A549 (cell line): ENCODE measurements at regions not wholly inside any gene's neighbourhood (a gene's known extent, or its start where the extent isn't known, plus 50 kb on each side); places are given as distances from the start of the nearest gene placed in this dataset.

Source experiments
- ATAC-seq, 2 experiments: fragments of 200-7000 bp in 1 of 2; fragments of >200 bp in 1 of 2; cut with Nextera tagmentation in 1 of 2; cut with Tn5 transposase in 1 of 2; 3 replicates each; pipeline versions ENCODE4 v1.8.0 to v1.9.1; 2018 to 2020; ENCODE audit warnings: mild to moderate bottlenecking in 1 of 2, moderate library complexity in 1 of 2
- CTCF ChIA-PET: fragments of 300-600 bp; sonication (Branson Sonifier 250); formaldehyde crosslinking; extraction: SDS; loops from one replicate; lab custom pipeline; 2021; ENCODE audit warnings: antibody characterized with exemption, inconsistent platforms; lab: Yijun Ruan, JAX
- POLR2A ChIA-PET: fragments of 350-600 bp; formaldehyde crosslinking; extraction: SDS; loops from one replicate; lab custom pipeline; 2021; ENCODE audit warnings: antibody characterized with exemption, inconsistent platforms; lab: Yijun Ruan, JAX
- DNase-seq, 2 experiments: peaks; one replicate each; pipeline versions ENCODE4 v3.0.0 to v3.0.0-alpha.2; 2011 to 2016; ENCODE audit warnings: low read depth in 1 of 2, low spot score in 1 of 2
- FAIRE-seq: peaks from 2 replicates; lab custom pipeline; 2011; peaks lifted over from hg19 to GRCh38; lab: Jason Lieb, UNC
- H3K27ac ChIP-seq, 2 experiments: fragments of >200 bp; sonication (Bioruptor Twin); formaldehyde crosslinking; 3 replicates each; pipeline ENCODE4 v1.5.1; 2016 to 2017
- H3K4me1 ChIP-seq: fragments of >200 bp; sonication (Bioruptor Twin); formaldehyde crosslinking; 3 replicates; pipeline ENCODE4 v1.6.1; 2016
- H3K4me2 ChIP-seq: fragments of >200 bp; sonication (Bioruptor Twin); formaldehyde crosslinking; 3 replicates; pipeline ENCODE4 v1.6.1; 2016
- H3K4me3 ChIP-seq: fragments of >200 bp; sonication (Bioruptor Twin); formaldehyde crosslinking; 3 replicates; pipeline ENCODE4 v1.5.1; 2016
- H3K9me3 ChIP-seq: fragments of >200 bp; sonication (Bioruptor Twin); formaldehyde crosslinking; 3 replicates; pipeline ENCODE4 v1.6.1; 2016
- BHLHE40 ChIP-seq: IDR thresholded peaks from 2 replicates; pipeline ENCODE4 v1.6.1; 2012; ENCODE audit warnings: low read depth, low read length, inconsistent platforms
- CBX8 ChIP-seq: fragments of 200-600 bp; sonication (generic); IDR thresholded peaks from 2 replicates; pipeline ENCODE4 v1.6.1; 2016
- CHD4 ChIP-seq: fragments of 200-600 bp; sonication (generic); IDR thresholded peaks from 2 replicates; pipeline ENCODE4 v1.6.1; 2016; ENCODE audit warnings: antibody characterized with exemption, mild to moderate bottlenecking, borderline replicate concordance
- CTCF ChIP-seq: fragments of >200 bp; sonication (Bioruptor Twin); formaldehyde crosslinking; IDR thresholded peaks from 3 replicates; pipeline ENCODE4 v1.5.1; 2016
- EHF ChIP-seq: fragments of 250-450 bp; sonication (Bioruptor Pico); IDR thresholded peaks from 2 replicates; pipeline ENCODE4 v1.5.0; 2020; ENCODE audit warnings: mild to moderate bottlenecking
- HMGXB4 ChIP-seq: fragments of 250-450 bp; sonication (Bioruptor Pico); IDR thresholded peaks from 2 replicates; pipeline ENCODE4 v1.5.0; 2021; ENCODE audit warnings: mild to moderate bottlenecking, moderate library complexity, borderline replicate concordance
- HOXA7 ChIP-seq: fragments of 250-450 bp; sonication (Bioruptor Pico); IDR thresholded peaks from 2 replicates; pipeline ENCODE4 v1.5.0; 2020; ENCODE audit warnings: mild to moderate bottlenecking, moderate library complexity
- KDM5A ChIP-seq: fragments of 200-600 bp; sonication (generic); IDR thresholded peaks from 2 replicates; pipeline ENCODE4 v1.6.1; 2016; ENCODE audit warnings: antibody characterized with exemption, mild to moderate bottlenecking
- NR3C1 ChIP-seq: fragments of >200 bp; sonication (Bioruptor Twin); formaldehyde crosslinking; IDR thresholded peaks from 3 replicates; pipeline ENCODE4 v1.6.1; 2017
- POLR2AphosphoS2 ChIP-seq: conservative IDR thresholded peaks from 2 replicates; pipeline ENCODE4 v1.6.1; 2012; ENCODE audit warnings: low read length, improper control_type of control experiment, inconsistent platforms
- RAD21 ChIP-seq, 2 experiments: fragments of >200 bp in 1 of 2; sonication (Bioruptor Twin) in 1 of 2; formaldehyde crosslinking in 1 of 2; IDR thresholded peaks in 1 of 2; conservative IDR thresholded peaks in 1 of 2; 2 replicates in 1 of 2; 3 replicates in 1 of 2; pipeline ENCODE4 v1.6.1; 2012 to 2018; ENCODE audit warnings: inconsistent platforms in 1 of 2
- RFX5 ChIP-seq: fragments of 450-650 bp; IDR thresholded peaks from 2 replicates; pipeline ENCODE4 v1.7.1; 2014; ENCODE audit warnings: antibody characterized with exemption, mild to moderate bottlenecking, moderate library complexity
- RNF2 ChIP-seq: fragments of 200-600 bp; sonication (generic); IDR thresholded peaks from 2 replicates; pipeline ENCODE4 v1.6.1; 2016; ENCODE audit warnings: low read depth, mild to moderate bottlenecking, antibody characterized with exemption, moderate library complexity, borderline replicate concordance
- SMC3 ChIP-seq: fragments of >200 bp; sonication (Bioruptor Twin); formaldehyde crosslinking; IDR thresholded peaks from 3 replicates; pipeline ENCODE4 v1.6.1; 2018; ENCODE audit warnings: inconsistent platforms
- USF2 ChIP-seq: fragments of 450-650 bp; IDR thresholded peaks from 2 replicates; pipeline ENCODE4 v1.6.1; 2014; ENCODE audit warnings: antibody characterized with exemption
- ZFP36 ChIP-seq: fragments of 450-650 bp; IDR thresholded peaks from 2 replicates; pipeline ENCODE4 v1.6.1; 2014; ENCODE audit warnings: borderline replicate concordance; ENCODE audit not compliant: partially characterized antibody
- WGBS: methylation state at CpG from one replicate; pipeline ENCODE4 v1.1.6; 2017; ENCODE audit errors: missing lambda C conversion rate; 5-methylcytosine and 5-hydroxymethylcytosine counted together
- TF ChIP-seq, protein P1 (sequence below): IDR thresholded peaks from 2 replicates; pipeline ENCODE4 v1.6.1; 2012
- TF ChIP-seq, protein P2 (sequence below): fragments of 150-350 bp; IDR thresholded peaks from 2 replicates; pipeline ENCODE4 v1.6.1; 2014; ENCODE audit warnings: low read depth, mild to moderate bottlenecking, low read length

DNA sequence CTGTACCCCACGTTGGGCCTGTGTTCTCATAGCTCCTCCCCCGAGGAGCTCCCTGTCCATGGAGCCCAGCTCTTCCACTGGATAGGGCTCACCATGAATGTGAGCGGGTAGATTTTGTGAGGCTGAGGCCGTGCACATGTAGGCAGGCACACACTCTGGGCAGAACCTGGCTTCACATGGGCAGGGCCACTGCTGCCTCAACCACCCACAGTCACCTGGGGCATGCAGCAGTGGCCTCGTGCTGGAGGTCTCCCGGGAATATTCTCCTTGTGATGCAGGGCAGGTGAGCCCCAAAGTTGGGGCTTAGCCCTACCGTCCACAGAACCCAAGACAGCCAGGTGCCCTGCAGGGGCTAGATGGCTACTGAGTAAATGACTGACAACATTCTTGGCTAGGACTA is 116.6 kb downstream of the TMEM130 start:
- CTCF ChIA-PET, result interaction anchor here (0.8 to 2.7 kb wide), 4 partner anchors 9 to 88 kb away, joined by 3 to 8 read pairs (median 5); no protein-coding TSS in a partner anchor

GRCh38 chr7:98753989-98754479 is 115.8 kb downstream of the TMEM130 start:
- 70% methylated on average over 6 of the region's 6 CpGs for WGBS
- no peak overlapping the region for H3K4me3 ChIP-seq
- ChIA-PET POLR2A (no interaction called here), CTCF (interaction anchor here (0.8 to 2.7 kb wide), 3 partner anchors 12 to 87 kb away, joined by 3 to 8 read pairs (median 6); no protein-coding TSS in a partner anchor)
- H3K9me3 ChIP-seq, result no peaks in the 10 kb centered on the region
- no peaks in the 10 kb centered on the region for H3K4me1 ChIP-seq
- TF ChIP-seq EHF (CRISPR knock-in tag) (no peak), RNF2 (no peak), HOXA7 (CRISPR knock-in tag) (no peak), HMGXB4 (CRISPR knock-in tag) (no peak), RFX5 (peak; percentile 75), CBX8 (no peak), USF2 (no peak)
- no peak overlapping the region for H3K27ac ChIP-seq
- no peak overlapping the region for H3K4me2 ChIP-seq
- FAIRE-seq (no peak), ATAC-seq (peak in 1 of 2 experiments; percentile 49; a peak in 3 of 6 replicates), DNase-seq (peak in 1 of 2 experiments; percentile 55)

More for the DNA sequence above, 116.6 kb downstream of the TMEM130 start:
- TF ChIP-seq NR3C1, result no peak
- no peak for TF ChIP-seq BHLHE40
- no peak for TF ChIP-seq POLR2AphosphoS2
- no peak for TF ChIP-seq CHD4
- no peak for TF ChIP-seq KDM5A
- no peak for TF ChIP-seq ZFP36
- TF ChIP-seq, protein P1, sequence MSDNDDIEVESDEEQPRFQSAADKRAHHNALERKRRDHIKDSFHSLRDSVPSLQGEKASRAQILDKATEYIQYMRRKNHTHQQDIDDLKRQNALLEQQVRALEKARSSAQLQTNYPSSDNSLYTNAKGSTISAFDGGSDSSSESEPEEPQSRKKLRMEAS, result no peak
- no peak for TF ChIP-seq EHF (CRISPR knock-in tag)
- TF ChIP-seq, protein P2, sequence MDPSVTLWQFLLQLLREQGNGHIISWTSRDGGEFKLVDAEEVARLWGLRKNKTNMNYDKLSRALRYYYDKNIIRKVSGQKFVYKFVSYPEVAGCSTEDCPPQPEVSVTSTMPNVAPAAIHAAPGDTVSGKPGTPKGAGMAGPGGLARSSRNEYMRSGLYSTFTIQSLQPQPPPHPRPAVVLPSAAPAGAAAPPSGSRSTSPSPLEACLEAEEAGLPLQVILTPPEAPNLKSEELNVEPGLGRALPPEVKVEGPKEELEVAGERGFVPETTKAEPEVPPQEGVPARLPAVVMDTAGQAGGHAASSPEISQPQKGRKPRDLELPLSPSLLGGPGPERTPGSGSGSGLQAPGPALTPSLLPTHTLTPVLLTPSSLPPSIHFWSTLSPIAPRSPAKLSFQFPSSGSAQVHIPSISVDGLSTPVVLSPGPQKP, result no peak
- no peak for TF ChIP-seq HOXA7 (CRISPR knock-in tag)
- no peak for DNase-seq
- Histone ChIP-seq H3K4me1 (no peaks in the 10 kb centered on the region), H3K4me3 (no peak overlapping the region), H3K9me3 (no peaks in the 10 kb centered on the region), H3K4me2 (no peak overlapping the region), H3K27ac (no peak overlapping the region)
- POLR2A ChIA-PET, result no interaction called here
- 71% methylated on average over 7 of the region's 7 CpGs for WGBS
- FAIRE-seq, result no peak
- no peak for ATAC-seq

DNA sequence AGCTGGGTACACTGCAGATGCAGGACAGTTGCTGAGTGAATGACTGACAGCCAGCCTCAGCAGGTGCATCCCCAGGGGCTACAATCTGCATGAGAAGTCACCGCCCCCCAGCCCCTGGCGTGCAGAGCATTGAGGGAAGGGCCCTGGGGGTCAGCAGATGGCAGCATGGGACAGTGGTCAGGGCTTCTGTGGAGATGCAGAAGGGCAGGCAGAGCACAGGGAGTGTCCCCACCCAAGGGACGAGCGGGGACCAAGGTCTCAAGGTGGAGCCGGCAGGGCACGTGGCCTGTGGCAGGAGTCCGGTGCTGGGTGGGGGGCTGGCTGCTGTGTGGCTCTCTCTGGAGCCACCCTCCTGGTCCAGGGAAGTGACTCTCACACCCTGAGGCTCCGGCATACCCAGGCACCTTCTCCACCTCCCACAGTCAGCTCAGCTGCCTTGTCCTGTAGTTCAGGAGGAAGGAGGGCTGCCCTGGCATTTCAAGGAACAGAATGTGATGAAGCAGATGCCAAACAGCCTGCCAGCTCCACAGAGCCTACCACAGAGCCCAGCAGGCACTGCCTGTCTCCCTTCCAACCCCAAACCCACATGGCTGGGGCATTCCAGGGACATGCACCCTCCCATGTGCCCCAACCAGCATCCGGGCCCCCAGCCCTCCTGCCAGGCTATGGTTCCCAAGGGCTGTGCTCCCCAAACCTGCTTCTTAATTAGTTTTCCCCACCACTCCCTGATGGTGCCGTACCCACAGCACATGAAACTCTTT is 114.5 kb downstream of the TMEM130 start:
- ATAC-seq, result peak; percentile 46 to 74; a peak in 5 of 6 replicates
- H3K4me2 ChIP-seq, result no peak overlapping the region
- no peak overlapping the region for H3K4me3 ChIP-seq
- peak overlapping the region in 1 of 2 experiments; percentile 44; a peak in 2 of 6 replicates for H3K27ac ChIP-seq
- CTCF ChIA-PET, result interaction anchor here (0.6 to 3.7 kb wide), 6 partner anchors 10 to 655 kb away, joined by 3 to 25 read pairs (median 4); no protein-coding TSS in a partner anchor
- no peaks in the 10 kb centered on the region for H3K4me1 ChIP-seq
- no peak for FAIRE-seq
- no peak for DNase-seq
- 37% methylated on average over 10 of the region's 10 CpGs for WGBS
- TF ChIP-seq CTCF, result 0 out of 3 replicates have a peak, but pooled peaks have one; percentile 15
- peak; percentile 56 to 65 for TF ChIP-seq RAD21 (conservative IDR thresholded peaks at IDR 0.05 in 1 of 2, IDR thresholded peaks at IDR 0.05 in 1 of 2)
- peak; percentile 48 for TF ChIP-seq SMC3
- TF ChIP-seq, protein P1, result no peak
- POLR2A ChIA-PET, result no interaction called here
- no peaks in the 10 kb centered on the region for H3K9me3 ChIP-seq
